HG02610 (cell line): ENCODE measurements at regions not wholly inside any gene's neighbourhood (a gene's known extent, or its start where the extent isn't known, plus 50 kb on each side); places are given as distances from the start of the nearest gene placed in this dataset.
A peak's percentile ranks its signal among the peaks of the same experiment; 100 is the strongest.

ENCODE experiments used
- ATAC-seq: cut with Tn5 transposase; IDR thresholded peaks from one replicate; pipeline ENCODE4 v1.9.1; 2021; ENCODE audit warnings: mild to moderate bottlenecking, moderate library complexity; ENCODE audit not compliant: unreplicated experiment

DNA sequence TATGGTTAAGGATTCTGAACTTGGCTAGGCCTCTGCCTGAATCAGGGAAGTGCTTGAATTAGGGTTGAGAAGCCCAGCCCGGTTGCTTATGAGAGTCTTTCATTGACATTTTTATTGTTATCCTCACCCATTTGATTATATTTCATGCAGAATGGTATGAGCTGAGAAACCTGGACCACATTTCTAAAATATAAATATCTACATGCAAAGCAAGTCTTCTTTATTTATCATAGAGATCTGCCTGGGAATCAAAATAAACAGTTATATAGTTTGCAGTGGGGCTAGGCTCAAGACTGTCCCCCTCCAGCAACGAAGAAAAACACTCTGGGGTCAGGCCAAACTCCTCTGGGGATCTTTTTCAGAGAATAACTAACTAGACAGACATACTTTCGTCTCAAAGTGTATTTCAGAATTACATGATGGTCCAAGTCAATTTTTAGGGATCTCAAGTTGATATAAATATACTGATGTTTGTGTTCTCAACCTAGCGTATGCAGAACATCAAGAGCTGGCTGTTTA is 675.4 kb upstream of the NR2F2 start:
- ATAC-seq = no peak

DNA sequence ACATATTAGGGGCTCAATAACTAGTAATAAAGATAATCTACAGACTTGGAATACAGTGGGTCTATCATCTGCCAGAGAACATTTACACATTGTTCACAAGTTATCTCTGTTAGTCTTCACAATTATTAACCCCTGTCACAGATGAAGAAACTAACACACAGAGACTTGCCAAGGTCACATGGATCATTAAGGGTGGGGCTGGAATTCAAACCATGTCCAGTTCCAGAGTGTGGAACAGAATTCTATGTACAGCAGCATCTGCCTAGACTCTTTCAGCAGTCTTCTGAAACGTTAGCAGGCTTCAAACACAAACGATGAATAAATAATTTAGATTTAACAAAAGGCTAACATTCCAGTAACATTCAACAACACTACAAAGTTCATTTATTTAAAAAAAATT is 673.9 kb upstream of the NR2F2 start:
- no peak for ATAC-seq

DNA sequence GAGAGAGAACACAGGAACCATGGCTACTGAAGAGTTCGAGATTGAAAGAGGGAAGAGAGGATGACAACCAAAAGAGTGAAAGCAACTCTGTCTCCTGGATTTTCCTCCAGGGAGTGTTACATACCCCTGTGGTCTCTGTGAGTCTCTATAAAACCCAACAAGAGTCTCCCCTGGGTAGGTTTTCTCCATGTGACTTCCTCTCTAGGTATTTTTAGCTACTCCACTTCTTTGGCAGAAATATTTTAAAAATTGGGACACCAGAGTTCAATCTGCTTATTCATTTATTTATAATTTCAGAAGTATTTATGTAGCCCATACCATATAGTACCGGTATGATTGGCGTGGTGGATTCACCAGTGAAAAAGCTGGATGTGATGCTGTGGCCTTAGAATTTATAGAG is 671.7 kb upstream of the NR2F2 start:
- ATAC-seq = no peak

- no peak for ATAC-seq
Measured at GRCh38 chr15:95659656-95660055, 670.8 kb upstream of the NR2F2 start.

GRCh38 chr15:95662638-95663037 is 667.9 kb upstream of the NR2F2 start:
- no peak for ATAC-seq

- no peak for ATAC-seq
Measured at GRCh38 chr15:95663156-95664100, 667.1 kb upstream of the NR2F2 start.

GRCh38 chr15:95664450-95664849 is 666.0 kb upstream of the NR2F2 start:
- ATAC-seq = no peak

DNA sequence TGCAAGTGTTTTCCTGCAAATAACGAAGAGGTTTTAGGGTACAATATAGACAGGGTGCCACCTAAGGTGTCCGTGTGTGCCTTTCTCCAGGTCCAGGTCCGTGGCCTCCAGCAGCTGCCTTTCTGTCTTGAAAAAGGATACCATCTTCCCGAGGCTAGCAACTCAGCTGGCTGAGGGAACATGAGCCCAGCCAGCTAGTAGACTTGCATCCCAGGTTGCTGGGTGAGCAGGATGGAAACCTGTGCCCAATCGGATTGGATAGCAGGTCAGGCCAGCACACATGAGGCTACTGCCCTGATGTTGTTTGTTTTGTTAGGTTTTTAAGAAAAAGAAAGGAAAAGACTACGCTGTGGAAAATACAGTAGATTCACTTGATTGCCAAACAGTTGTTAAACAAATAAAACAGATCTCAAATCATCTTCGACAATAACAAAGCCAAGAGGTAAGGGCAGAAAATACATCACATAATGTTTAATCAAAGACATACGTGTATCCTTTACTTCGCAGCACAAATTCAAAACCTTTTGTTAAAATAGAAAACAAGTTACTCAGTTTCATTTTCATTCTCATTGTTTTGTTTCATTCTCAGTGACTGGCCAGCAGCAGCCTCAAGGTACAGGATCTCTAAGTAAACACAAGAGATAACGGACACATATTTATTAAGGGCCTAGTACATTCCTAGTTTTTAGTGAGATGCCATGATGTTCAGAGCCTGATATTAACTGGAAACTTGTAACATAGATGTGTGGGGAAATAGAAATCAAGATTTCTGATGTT is 661.2 kb upstream of the NR2F2 start:
- peak; percentile 54 for ATAC-seq

- no peak for ATAC-seq
Measured at GRCh38 chr15:95674031-95674430, 656.5 kb upstream of the NR2F2 start.

GRCh38 chr15:95676500-95676899 is 654.0 kb upstream of the NR2F2 start:
- no peak for ATAC-seq

GRCh38 chr15:95679847-95680582 is 650.5 kb upstream of the NR2F2 start:
- ATAC-seq = no peak

GRCh38 chr15:95680728-95681127 is 649.8 kb upstream of the NR2F2 start:
- ATAC-seq = no peak

DNA sequence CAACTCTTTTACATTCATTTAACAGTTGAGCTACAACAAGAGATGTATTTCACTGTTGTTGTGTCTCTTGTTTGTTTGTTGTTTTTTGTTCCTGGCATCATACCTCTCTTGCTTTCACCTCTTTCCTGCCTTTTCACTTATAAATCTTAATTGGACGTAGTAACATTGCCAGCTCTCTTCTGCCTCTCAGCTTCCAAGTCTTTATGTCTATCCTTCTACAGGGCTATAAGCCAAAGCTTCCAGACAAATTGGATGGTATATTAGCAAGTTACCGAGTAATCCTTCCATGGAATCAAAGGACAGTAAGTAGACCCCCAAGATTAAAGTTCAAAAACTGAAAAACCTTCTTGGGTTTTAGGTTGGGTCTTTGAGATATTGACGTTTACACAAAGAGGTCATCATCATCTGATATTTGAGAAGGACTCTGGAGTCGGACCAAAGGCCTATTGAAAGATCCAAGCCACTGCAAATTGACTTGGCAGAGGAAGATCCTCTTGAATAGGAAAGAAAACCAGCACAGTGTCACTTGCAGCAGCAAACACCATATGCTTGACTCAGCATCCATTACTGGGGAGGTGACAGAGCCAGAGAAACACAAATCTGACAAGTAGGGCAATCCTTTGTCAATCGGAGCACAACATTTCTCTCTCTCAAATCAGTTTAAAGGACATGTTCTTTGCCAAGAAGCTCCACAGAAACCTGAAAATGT is 648.5 kb upstream of the NR2F2 start:
- ATAC-seq = no peak

DNA sequence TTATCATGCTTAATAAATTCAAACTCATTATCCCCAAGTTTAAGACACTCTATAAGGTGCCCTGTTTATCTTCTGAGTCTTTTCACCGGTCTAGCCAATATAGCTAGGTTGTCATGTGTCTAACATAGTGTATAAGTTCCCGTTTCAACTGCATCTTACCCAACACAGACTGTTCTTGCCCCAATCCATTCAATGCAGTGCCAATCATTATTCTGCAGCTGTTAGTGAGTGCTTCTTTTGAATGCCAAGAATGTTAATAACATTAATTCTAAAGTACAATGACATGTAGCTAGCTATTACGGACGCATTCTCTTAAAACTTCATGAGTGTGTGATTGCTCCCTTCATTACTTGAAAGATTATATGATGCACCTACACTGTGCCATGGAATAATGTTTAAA is 646.4 kb upstream of the NR2F2 start:
- ATAC-seq = no peak

GRCh38 chr15:95684693-95685115 is 645.8 kb upstream of the NR2F2 start:
- ATAC-seq = no peak

DNA sequence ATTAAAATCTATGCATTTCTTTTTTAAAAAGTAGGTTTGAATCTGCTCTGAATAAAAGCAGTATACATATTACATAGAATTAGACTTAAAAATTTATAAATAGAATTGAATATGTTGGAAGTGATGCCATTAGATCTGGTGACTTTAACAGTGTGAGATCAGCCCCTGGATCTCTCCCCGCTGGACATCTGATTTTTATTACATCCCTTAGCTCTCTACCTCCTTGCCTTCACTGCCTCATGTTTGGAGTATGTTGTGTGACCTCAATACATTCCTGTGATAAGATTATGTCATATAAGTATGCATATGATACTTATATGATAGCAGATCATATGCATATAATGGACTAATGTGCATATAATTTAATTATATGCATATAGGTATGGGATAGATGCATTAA is 643.4 kb upstream of the NR2F2 start:
- ATAC-seq = no peak

- no peak for ATAC-seq
Measured at GRCh38 chr15:95687686-95688085, 642.8 kb upstream of the NR2F2 start.

- peak; percentile 64 for ATAC-seq
Measured at GRCh38 chr15:95690631-95691340, 639.7 kb upstream of the NR2F2 start.

GRCh38 chr15:95693917-95694316 is 636.6 kb upstream of the NR2F2 start:
- no peak for ATAC-seq

GRCh38 chr15:95698230-95698629 is 632.3 kb upstream of the NR2F2 start:
- no peak for ATAC-seq
